GM18511 (cell line): ENCODE measurements at regions not wholly inside any gene's neighbourhood (a gene's known extent, or its start where the extent isn't known, plus 50 kb on each side); places are given as distances from the start of the nearest gene placed in this dataset.

Experiments
- ATAC-seq: cut with Tn5 transposase; IDR thresholded peaks from one replicate; pipeline ENCODE4 v1.9.1; 2021; ENCODE audit warnings: mild to moderate bottlenecking, moderate library complexity; ENCODE audit not compliant: unreplicated experiment

GRCh38 chr6:44500074-44500473 lies 112.6 kb downstream of the CDC5L start:
- no peak for ATAC-seq

DNA sequence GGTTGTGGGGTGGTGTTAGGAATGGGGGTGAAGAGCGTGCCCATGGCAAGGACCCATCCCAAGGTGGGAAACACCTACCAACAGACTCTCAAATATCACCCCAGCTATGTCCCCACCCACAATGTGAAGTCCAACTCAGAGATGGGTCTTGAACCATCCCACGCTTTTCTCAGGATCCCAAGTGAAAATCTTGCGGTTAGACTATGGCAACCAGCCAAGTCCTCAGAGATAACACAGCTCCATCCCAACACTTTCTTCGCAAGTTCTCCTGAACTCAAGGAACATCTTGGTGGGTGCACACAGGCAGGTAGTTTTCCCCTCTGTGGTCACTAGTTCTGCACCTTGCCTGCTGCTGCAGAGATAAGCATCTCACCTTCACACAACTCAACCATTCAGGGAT lies 116.0 kb downstream of the CDC5L start:
- no peak for ATAC-seq

DNA sequence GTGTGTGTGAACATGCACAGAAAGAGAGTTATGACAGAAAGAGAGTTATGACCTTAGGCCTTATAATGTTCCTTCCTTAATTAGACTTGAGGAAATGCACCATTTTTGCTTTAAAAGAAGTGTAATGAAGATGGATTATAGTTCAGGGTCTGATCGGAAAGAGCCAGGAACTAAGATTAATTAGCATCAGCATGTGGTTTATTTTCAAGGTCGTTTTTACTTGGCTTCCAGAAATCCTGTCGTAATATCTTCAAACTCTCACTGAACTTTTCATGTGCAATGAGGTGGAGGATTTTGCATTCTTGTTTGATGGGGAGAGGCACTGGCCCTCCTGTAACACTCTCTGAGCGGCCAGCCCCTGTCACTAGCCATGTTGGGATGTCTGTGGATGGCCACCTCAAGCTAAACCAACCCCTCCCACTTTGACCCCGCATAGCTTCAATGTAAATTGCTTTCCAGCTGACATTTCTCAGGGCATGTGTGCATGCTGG lies 116.8 kb downstream of the CDC5L start:
- no peak for ATAC-seq

DNA sequence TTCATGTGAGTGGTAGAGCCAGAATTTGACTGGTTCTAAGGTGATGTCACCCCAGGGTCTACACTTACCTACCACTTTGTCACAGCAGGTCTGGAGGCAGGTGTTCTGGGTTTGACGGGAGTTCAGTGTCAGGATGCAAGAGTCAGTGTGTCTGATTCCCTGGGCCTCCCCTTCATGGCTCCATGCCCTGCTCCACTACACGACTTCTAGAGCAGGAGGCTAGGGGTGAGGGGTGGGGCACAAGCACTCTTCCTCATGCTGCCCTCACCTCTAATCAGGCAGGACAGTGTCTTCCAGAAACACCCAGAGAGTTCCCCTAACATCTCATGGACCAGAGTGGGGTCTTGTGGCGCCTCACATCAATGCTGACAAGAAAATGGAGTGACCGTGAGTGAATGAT lies 118.2 kb downstream of the CDC5L start:
- no peak for ATAC-seq

DNA sequence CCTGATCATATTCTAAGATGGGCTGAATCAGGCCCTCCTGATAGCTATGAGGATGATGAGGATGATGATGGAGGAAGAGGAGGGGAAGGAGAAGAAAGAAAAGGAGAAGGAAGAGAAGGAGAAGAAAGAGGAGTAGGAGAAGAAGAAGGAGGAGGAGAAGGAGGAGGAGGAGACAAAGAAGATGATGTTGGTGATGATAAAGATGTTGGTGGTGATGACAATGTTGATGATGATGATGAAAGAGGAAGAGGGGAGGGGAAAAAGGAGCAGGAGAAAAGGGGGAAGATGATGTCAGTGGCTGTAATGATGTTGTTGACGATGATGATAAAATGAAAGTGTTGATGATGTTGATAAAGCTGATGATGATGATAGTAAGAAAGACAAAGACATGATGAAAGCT lies 119.5 kb downstream of the CDC5L start:
- ATAC-seq: no peak

DNA sequence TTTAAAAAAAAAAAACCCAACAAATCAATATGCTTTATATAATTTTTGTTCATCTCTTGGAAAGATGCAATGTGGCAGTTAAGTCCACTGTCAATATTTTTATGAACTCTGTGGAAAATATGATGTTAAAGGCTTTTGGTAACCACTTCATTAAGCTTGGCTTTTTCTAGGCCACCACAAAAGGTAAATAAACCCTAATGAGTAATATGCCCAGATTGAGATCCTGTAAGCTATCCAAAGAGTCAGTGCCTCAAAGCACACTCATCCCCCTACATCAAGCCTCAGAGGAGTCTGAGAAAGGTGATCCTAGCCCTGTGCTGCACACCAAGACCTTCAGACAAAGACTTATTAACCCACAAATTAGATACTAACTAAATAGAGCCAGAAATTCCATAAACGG lies 121.1 kb downstream of the CDC5L start:
- no peak for ATAC-seq

GRCh38 chr6:44511126-44511525 lies 123.6 kb downstream of the CDC5L start:
- ATAC-seq: no peak

GRCh38 chr6:44512868-44513741 lies 125.6 kb downstream of the CDC5L start:
- ATAC-seq: no peak

GRCh38 chr6:44514085-44514484 lies 126.6 kb downstream of the CDC5L start:
- no peak for ATAC-seq

DNA sequence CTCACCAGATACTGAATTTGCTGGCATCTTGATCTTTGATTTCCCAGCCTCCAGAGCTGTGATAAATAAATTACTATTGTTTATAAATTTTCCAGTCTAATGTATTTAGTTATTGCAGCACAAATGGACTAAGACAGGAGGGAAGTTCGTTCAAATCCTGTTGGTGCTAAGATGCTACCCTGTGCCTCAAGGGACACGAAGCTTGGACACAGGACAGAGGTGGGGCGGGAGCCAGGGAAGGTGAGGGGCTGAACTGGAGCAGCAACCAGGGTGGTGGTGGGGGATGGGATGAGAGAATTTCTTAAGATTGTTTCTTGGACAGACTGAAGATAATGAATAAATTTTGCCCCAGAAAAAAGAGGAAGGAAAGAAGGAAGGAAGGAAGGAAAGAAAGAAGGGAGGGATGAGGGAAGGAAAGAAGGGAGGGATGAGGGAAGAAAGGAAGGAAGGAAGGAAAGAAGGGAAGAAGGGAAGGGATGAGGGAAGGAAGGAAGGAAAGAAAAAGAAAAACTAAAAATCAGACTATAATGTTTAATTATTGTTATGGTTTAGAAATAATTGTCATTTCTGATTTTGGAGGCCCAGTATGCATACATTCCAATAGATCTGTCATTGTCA lies 127.2 kb downstream of the CDC5L start:
- no peak for ATAC-seq

DNA sequence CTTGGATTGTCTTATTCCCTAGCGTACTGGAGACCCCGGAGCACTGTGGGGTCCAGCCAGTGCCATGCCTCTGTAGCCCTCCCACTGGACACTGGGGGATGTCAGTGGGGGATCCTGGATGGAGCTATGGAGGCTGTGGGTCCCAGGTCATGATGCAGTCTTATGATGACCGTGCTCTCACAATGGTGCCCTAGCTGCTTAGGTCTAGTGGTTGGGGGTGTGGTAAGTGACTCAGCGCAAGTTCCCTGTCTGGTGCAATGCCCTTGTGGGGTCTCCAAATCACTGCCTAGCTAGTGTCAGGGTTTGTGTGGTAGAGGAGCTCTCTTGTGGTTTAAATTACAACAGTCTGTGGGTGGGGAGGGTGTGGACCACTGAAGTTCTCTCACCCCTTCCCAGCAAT lies 135.4 kb downstream of the CDC5L start:
- ATAC-seq: no peak

- ATAC-seq: peak; percentile 54
These were observed 137.1 kb downstream of the CDC5L start for GRCh38 chr6:44524476-44525227.

- ATAC-seq: no peak
These were observed 138.3 kb downstream of the CDC5L start for GRCh38 chr6:44525761-44526351.

DNA sequence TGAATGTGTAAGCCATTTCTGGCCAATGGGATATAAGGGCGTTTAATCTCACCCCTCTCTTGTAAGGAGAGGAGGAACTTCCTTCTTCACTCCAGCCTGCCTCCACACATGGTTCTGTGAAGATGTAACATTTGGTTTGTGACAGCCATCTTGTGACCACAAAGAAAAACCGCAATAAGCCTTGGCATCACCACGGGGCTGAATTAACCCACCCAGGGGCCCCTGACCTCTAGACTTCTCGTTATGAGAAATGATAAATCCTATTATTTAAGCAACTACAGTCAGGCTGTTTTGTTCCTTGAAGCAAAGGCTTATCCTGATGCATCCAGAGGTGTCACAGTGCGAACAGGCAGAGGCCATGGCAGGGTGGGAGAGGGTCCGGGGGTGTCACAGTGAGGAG lies 139.7 kb downstream of the CDC5L start:
- ATAC-seq: no peak

DNA sequence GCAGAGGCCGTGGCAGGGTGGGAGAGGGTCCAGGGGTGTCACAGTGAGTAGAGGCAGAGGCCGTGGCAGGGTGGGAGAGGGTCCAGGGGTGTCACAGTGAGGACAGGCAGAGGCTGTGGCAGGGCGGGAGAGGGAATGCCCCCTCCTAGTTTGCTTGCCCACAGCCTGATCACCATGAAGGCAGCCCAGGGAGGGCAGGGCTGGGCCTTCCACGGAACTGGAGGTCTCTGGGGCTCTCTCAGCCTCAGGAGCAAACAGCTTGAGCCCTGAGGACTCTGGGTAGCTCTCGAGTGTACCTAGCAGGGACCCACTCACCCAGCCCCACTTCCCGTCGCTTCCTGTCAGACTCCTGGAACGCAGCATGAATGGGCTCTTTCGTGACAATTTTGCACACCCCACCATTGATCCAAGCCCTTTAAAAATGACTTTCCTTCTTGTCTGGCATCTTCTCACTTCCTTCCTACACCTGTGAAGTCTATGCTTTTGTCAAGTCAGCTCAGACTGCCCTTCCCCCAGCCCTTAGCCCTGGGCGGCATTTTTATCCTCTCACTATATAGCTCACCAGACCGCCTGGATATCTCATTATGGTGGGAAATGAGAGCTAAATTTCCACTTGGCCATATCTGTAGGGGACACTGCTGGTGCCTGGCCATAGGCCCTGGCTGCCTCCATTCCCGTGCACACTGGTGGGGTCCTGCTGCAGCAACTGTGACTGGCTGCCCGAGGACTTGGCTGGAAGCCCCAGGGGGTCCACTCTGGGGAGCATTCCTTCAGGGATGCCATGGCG lies 140.3 kb downstream of the CDC5L start:
- no peak for ATAC-seq

DNA sequence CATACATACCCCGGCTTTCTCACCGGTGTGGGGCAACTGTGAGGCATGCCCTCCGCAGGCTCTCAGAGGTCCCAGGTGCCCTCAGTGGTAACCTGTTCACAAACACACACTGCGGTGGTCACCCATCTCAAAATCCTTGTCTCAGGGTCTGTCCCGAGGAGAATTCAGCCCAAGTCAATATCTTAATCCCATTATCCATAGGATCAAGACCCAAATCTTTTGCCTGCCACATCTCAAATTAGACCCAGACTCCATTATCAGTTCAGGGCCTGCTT lies 140.8 kb downstream of the CDC5L start:
- no peak for ATAC-seq

DNA sequence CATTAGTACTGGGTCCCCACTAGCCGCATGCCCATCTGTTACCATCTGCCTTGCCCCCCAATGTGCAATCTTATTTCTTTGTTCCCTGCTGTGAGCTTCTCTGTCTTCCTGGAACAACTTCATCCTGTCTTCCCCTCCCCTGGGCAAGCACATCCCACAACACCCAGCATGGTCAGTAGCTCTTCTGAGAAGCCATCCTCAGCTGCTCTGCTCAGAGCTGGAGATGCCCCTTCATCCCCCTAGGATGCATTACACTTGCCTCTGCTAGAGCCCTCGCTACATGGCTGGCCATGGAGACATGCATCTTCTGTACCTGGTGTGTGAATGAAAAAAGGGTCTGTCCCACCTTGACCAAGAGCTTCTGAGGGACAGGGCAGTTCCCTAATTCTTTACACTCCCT lies 141.2 kb downstream of the CDC5L start:
- no peak for ATAC-seq

GRCh38 chr6:44529146-44529905 lies 141.8 kb downstream of the CDC5L start:
- ATAC-seq: no peak

- ATAC-seq: no peak
These were observed 142.9 kb downstream of the CDC5L start for GRCh38 chr6:44530209-44530909.

DNA sequence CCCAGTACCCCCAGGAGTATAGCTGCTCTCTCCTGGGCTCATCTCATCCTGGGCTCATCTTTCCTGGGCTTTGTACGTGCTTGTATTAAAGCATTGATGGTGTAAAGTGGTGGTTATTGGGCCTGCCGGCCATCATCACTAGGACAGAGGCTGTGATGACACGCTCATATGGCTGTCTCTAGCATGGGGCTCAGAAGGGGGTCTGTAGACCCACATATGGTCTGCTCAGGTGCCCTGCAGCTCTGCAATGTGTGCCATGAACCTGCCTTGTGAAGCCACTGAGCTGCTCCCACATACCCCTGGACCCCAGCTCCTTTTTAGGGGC lies 143.4 kb downstream of the CDC5L start:
- ATAC-seq: no peak
